Transverse colon (tissue), 3 donors: ENCODE measurements at regions not wholly inside any gene's neighbourhood (a gene's known extent, or its start where the extent isn't known, plus 50 kb on each side); places are given as distances from the start of the nearest gene placed in this dataset.

Source experiments
- EP300 ChIP-seq: sonication (generic); formaldehyde crosslinking; IDR thresholded peaks from one replicate; pipeline ENCODE4 v1.6.1; 2017; ENCODE audit warnings: antibody characterized with exemption, low read depth
- POLR2A ChIP-seq: fragments of 450-650 bp; IDR thresholded peaks from one replicate; pipeline ENCODE4 v1.6.1; 2016; ENCODE audit warnings: antibody characterized with exemption, mild to moderate bottlenecking, moderate library complexity
- TF ChIP-seq, protein P1 (sequence below), 5 experiments: fragments of 200-600 bp in 3 of 5; fragments of 450-650 bp in 2 of 5; sonication (generic) in 3 of 5; IDR thresholded peaks; 1 replicate in 2 of 5; 2 replicates in 3 of 5; pipeline ENCODE4 v1.5.1; 2016 to 2017; ENCODE audit warnings: antibody characterized with exemption in 5 of 5, inconsistent platforms in 3 of 5, mild to moderate bottlenecking in 2 of 5, moderate library complexity in 1 of 5

GRCh38 chr6:40815731-40816130 lies 223.3 kb downstream of the UNC5CL start:
- TF ChIP-seq POLR2A (no peak), EP300 (no peak)
- TF ChIP-seq, protein P1, sequence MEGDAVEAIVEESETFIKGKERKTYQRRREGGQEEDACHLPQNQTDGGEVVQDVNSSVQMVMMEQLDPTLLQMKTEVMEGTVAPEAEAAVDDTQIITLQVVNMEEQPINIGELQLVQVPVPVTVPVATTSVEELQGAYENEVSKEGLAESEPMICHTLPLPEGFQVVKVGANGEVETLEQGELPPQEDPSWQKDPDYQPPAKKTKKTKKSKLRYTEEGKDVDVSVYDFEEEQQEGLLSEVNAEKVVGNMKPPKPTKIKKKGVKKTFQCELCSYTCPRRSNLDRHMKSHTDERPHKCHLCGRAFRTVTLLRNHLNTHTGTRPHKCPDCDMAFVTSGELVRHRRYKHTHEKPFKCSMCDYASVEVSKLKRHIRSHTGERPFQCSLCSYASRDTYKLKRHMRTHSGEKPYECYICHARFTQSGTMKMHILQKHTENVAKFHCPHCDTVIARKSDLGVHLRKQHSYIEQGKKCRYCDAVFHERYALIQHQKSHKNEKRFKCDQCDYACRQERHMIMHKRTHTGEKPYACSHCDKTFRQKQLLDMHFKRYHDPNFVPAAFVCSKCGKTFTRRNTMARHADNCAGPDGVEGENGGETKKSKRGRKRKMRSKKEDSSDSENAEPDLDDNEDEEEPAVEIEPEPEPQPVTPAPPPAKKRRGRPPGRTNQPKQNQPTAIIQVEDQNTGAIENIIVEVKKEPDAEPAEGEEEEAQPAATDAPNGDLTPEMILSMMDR (IDR thresholded peaks at IDR 0.05), result no peak
